Spleen (tissue), 7 donors: ENCODE measurements at regions not wholly inside any gene's neighbourhood (a gene's known extent, or its start where the extent isn't known, plus 50 kb on each side); places are given as distances from the start of the nearest gene placed in this dataset.

Source experiments
- CTCF ChIP-seq, 11 experiments: fragments of 200-600 bp in 7 of 11; fragments of 450-650 bp in 4 of 11; sonication (generic) in 4 of 11; IDR thresholded peaks in 8 of 11; conservative IDR thresholded peaks in 3 of 11; 1 replicate in 7 of 11; 2 replicates in 4 of 11; pipeline versions ENCODE4 v1.4.0 to v1.8.0; 2016 to 2021; ENCODE audit warnings: antibody characterized with exemption in 11 of 11, inconsistent platforms in 4 of 11, mild to moderate bottlenecking in 1 of 11
- POLR2A ChIP-seq, 3 donors: fragments of 450-650 bp; IDR thresholded peaks; one replicate each; pipeline ENCODE4 v1.5.1; 2017; ENCODE audit warnings: antibody characterized with exemption in 3 of 3, mild to moderate bottlenecking in 1 of 3
- POLR2AphosphoS5 ChIP-seq, 3 donors: sonication (generic); formaldehyde crosslinking; IDR thresholded peaks; one replicate each; pipeline ENCODE4 v1.5.1; 2017; ENCODE audit warnings: antibody characterized with exemption in 3 of 3
- donor health status: DM: no; HTN: no; CAD: no; lungs with moderate emphysema.
- donor health status: DM: no; HTN: no; CAD: no.
- donor health status: DM: no; HTN: no; CAD: no.

GRCh38 chr13:105545811-105546210 lies 989.7 kb downstream of the EFNB2 start:
- TF ChIP-seq CTCF (IDR thresholded peaks at IDR 0.05 in 8 of 11, conservative IDR thresholded peaks at IDR 0.05 in 3 of 11) (no peak), POLR2A (IDR thresholded peaks at IDR 0.05) (no peak), POLR2AphosphoS5 (IDR thresholded peaks at IDR 0.05) (no peak)
